ENCODE measurements at regions not wholly inside any gene's neighbourhood (a gene's known extent, or its start where the extent isn't known, plus 50 kb on each side); places are given as distances from the start of the nearest gene placed in this dataset.

GRCh38 chr3:159892801-159893200 is 95.8 kb upstream of the IL12A start:
- Histone ChIP-seq H3K36me3 (ENCODE audit: control insufficient read depth, insufficient read depth, low read length) (no peaks in the 10 kb centered on the region), H3K4me3 (ENCODE audit: low read depth, low read length) (no peak overlapping the region), H3K27me3 (replicated peaks; ENCODE audit: control insufficient read depth, insufficient read depth, low read length) (no peaks in the 10 kb centered on the region), H3K4me1 (no peaks in the 10 kb centered on the region), H3K9me3 (no peaks in the 10 kb centered on the region)
- H3K27ac Mint-ChIP-seq (ENCODE audit: unreplicated experiment) = no peak overlapping the region
- H3K27me3 Mint-ChIP-seq (ENCODE audit: insufficient read depth, unreplicated experiment) = no peaks in the 10 kb centered on the region
- intact Hi-C loops (cut with micrococcal nuclease; ENCODE audit: unreplicated experiment) = no loop called here
- POLR2A ChIA-PET = no interaction called here
- CTCF ChIA-PET = no interaction called here
- no peaks in the 10 kb centered on the region for H3K9me3 Mint-ChIP-seq (ENCODE audit: unreplicated experiment)
- TF ChIP-seq, protein P1, sequence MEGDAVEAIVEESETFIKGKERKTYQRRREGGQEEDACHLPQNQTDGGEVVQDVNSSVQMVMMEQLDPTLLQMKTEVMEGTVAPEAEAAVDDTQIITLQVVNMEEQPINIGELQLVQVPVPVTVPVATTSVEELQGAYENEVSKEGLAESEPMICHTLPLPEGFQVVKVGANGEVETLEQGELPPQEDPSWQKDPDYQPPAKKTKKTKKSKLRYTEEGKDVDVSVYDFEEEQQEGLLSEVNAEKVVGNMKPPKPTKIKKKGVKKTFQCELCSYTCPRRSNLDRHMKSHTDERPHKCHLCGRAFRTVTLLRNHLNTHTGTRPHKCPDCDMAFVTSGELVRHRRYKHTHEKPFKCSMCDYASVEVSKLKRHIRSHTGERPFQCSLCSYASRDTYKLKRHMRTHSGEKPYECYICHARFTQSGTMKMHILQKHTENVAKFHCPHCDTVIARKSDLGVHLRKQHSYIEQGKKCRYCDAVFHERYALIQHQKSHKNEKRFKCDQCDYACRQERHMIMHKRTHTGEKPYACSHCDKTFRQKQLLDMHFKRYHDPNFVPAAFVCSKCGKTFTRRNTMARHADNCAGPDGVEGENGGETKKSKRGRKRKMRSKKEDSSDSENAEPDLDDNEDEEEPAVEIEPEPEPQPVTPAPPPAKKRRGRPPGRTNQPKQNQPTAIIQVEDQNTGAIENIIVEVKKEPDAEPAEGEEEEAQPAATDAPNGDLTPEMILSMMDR (IDR thresholded peaks at IDR 0.05; ENCODE audit: insufficient read depth in 1 of 2, low read depth in 1 of 2, low read length in 1 of 2, severe bottlenecking in 1 of 2, unreplicated experiment in 1 of 2) = no peak
- DNase-seq = no peak
- no TSS peak for BruUV-seq (replicated peaks)
- no peaks in the 10 kb centered on the region for H3K4me1 Mint-ChIP-seq (ENCODE audit: low read depth, unreplicated experiment)
- no peak overlapping the region for H3K4me3 Mint-ChIP-seq (ENCODE audit: unreplicated experiment)
- H3K36me3 Mint-ChIP-seq (ENCODE audit: insufficient read depth, unreplicated experiment) = peaks cover 21% of the 10 kb centered on the region

GRCh38 chr3:159894386-159894785 is 94.2 kb upstream of the IL12A start:
- Mint-ChIP-seq H3K36me3 (ENCODE audit: insufficient read depth, unreplicated experiment) (peaks cover 15% of the 10 kb centered on the region), H3K4me3 (ENCODE audit: unreplicated experiment) (no peak overlapping the region), H3K27ac (ENCODE audit: unreplicated experiment) (no peak overlapping the region), H3K27me3 (ENCODE audit: insufficient read depth, unreplicated experiment) (no peaks in the 10 kb centered on the region), H3K9me3 (ENCODE audit: unreplicated experiment) (no peaks in the 10 kb centered on the region), H3K4me1 (ENCODE audit: low read depth, unreplicated experiment) (no peaks in the 10 kb centered on the region)
- TF ChIP-seq, protein P1 (IDR thresholded peaks at IDR 0.05; ENCODE audit: insufficient read depth in 1 of 2, low read depth in 1 of 2, low read length in 1 of 2, severe bottlenecking in 1 of 2, unreplicated experiment in 1 of 2) = no peak
- intact Hi-C loops (cut with micrococcal nuclease; ENCODE audit: unreplicated experiment) = no loop called here
- H3K9me3 ChIP-seq = no peaks in the 10 kb centered on the region
- H3K36me3 ChIP-seq (ENCODE audit: control insufficient read depth, insufficient read depth, low read length) = no peaks in the 10 kb centered on the region
- no TSS peak for BruUV-seq (replicated peaks)
- CTCF ChIA-PET = no interaction called here
- no peaks in the 10 kb centered on the region for H3K4me1 ChIP-seq
- H3K4me3 ChIP-seq (ENCODE audit: low read depth, low read length) = no peak overlapping the region
- no peaks in the 10 kb centered on the region for H3K27me3 ChIP-seq (replicated peaks; ENCODE audit: control insufficient read depth, insufficient read depth, low read length)
- no peak for DNase-seq
- POLR2A ChIA-PET = no interaction called here

GRCh38 chr3:159895430-159895829 is 93.2 kb upstream of the IL12A start:
- CTCF ChIA-PET = no interaction called here
- Mint-ChIP-seq H3K27ac (ENCODE audit: unreplicated experiment) (no peak overlapping the region), H3K4me1 (ENCODE audit: low read depth, unreplicated experiment) (no peaks in the 10 kb centered on the region), H3K9me3 (ENCODE audit: unreplicated experiment) (no peaks in the 10 kb centered on the region), H3K27me3 (ENCODE audit: insufficient read depth, unreplicated experiment) (no peaks in the 10 kb centered on the region), H3K36me3 (ENCODE audit: insufficient read depth, unreplicated experiment) (peaks cover 6% of the 10 kb centered on the region), H3K4me3 (ENCODE audit: unreplicated experiment) (no peak overlapping the region)
- BruUV-seq (replicated peaks) = no TSS peak
- H3K27me3 ChIP-seq (replicated peaks; ENCODE audit: control insufficient read depth, insufficient read depth, low read length) = no peaks in the 10 kb centered on the region
- H3K4me3 ChIP-seq (ENCODE audit: low read depth, low read length) = no peak overlapping the region
- H3K9me3 ChIP-seq = no peaks in the 10 kb centered on the region
- intact Hi-C loops (cut with micrococcal nuclease; ENCODE audit: unreplicated experiment) = no loop called here
- POLR2A ChIA-PET = no interaction called here
- no peak for DNase-seq
- TF ChIP-seq, protein P1 (IDR thresholded peaks at IDR 0.05; ENCODE audit: insufficient read depth in 1 of 2, low read depth in 1 of 2, low read length in 1 of 2, severe bottlenecking in 1 of 2, unreplicated experiment in 1 of 2) = no peak
- no peaks in the 10 kb centered on the region for H3K4me1 ChIP-seq
- H3K36me3 ChIP-seq (ENCODE audit: control insufficient read depth, insufficient read depth, low read length) = no peaks in the 10 kb centered on the region
